K562 (cell line): ENCODE measurements at regions not wholly inside any gene's neighbourhood (a gene's known extent, or its start where the extent isn't known, plus 50 kb on each side); places are given as distances from the start of the nearest gene placed in this dataset.
A peak's percentile ranks its signal among the peaks of the same experiment; 100 is the strongest.

Source experiments
- BRF1 ChIP-seq: IDR thresholded peaks from 3 replicates; pipeline ENCODE4 v1.6.1; 2011; ENCODE audit warnings: borderline replicate concordance, mild to moderate bottlenecking; ENCODE audit not compliant: insufficient read length; ENCODE audit errors: extremely low read depth
- KAT7 ChIP-seq: sonication (generic); formaldehyde crosslinking; IDR thresholded peaks from 2 replicates; pipeline ENCODE4 v1.8.0; 2022; ENCODE audit warnings: missing genetic modification reagents, mild to moderate bottlenecking, borderline replicate concordance
- NR2C1 ChIP-seq, 2 experiments: fragments of 450-650 bp; IDR thresholded peaks; 2 replicates each; pipeline ENCODE4 v1.6.1; 2017; ENCODE audit warnings: mild to moderate bottlenecking in 2 of 2, antibody characterized with exemption in 1 of 2, inconsistent platforms in 1 of 2, missing compliant biosample characterization in 1 of 2, missing genetic modification characterization in 1 of 2
- RNF2 ChIP-seq: sonication (generic); IDR thresholded peaks from 2 replicates; pipeline ENCODE4 v1.6.1; 2016
- SMARCA4 ChIP-seq: fragments of 450-650 bp; IDR thresholded peaks from 2 replicates; pipeline ENCODE4 v1.6.1; 2016
- ZBED1 ChIP-seq: IDR thresholded peaks from 2 replicates; pipeline ENCODE4 v1.6.1; 2014
- ZNF263 ChIP-seq: sonication (generic); formaldehyde crosslinking; IDR thresholded peaks from 2 replicates; pipeline ENCODE4 v1.8.0; 2022; ENCODE audit warnings: mild to moderate bottlenecking, missing genetic modification reagents, borderline replicate concordance
- ZNF347 ChIP-seq: fragments of 450-650 bp; formaldehyde crosslinking; IDR thresholded peaks from 2 replicates; pipeline ENCODE4 v1.4.0; 2020; ENCODE audit warnings: low read depth, mild to moderate bottlenecking, moderate library complexity
- TF ChIP-seq, protein P1 (sequence below): IDR thresholded peaks from 2 replicates; pipeline ENCODE4 v1.6.1; 2011; ENCODE audit warnings: borderline replicate concordance, low read depth, mild to moderate bottlenecking, moderate library complexity, low read length; ENCODE audit not compliant: insufficient read depth, poor library complexity, severe bottlenecking
- TF ChIP-seq, protein P2 (sequence below): sonication (generic); formaldehyde crosslinking; IDR thresholded peaks from 2 replicates; pipeline ENCODE4 v1.8.0; 2022; ENCODE audit warnings: mild to moderate bottlenecking, missing genetic modification reagents
- TF ChIP-seq, protein P3 (sequence below): fragments of 450-650 bp; IDR thresholded peaks from 2 replicates; pipeline ENCODE4 v1.7.0; 2016; ENCODE audit warnings: borderline replicate concordance
- TF ChIP-seq, protein P4 (sequence below): sonication (generic); formaldehyde crosslinking; IDR thresholded peaks from 2 replicates; pipeline ENCODE4 v1.8.0; 2023; ENCODE audit warnings: mild to moderate bottlenecking, missing genetic modification reagents
- TF ChIP-seq, protein P5 (sequence below): sonication (generic); formaldehyde crosslinking; IDR thresholded peaks from 2 replicates; pipeline ENCODE4 v1.8.0; 2022; ENCODE audit warnings: missing genetic modification reagents, mild to moderate bottlenecking, borderline replicate concordance

DNA sequence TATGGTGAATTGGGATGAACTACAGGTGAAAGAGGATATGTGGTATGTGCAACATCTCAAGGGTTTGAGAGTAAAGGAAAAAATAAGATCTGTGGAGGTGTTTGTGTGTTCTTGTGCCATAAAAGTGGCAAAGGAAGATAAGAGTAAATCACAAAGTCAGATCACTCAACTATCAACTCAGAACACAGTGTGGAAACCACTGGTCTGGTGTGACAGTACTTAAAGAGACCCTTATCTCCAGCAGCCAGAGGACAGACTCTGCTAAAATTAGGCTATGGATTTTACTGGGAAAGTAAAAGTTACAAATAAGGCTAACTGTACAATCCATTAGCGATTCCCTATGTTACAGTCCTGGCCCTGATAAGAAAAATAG is 54.0 kb upstream of the PRDM8 start (continued):
- no peak for TF ChIP-seq ZNF347 (CRISPR knock-in tag)
- TF ChIP-seq, protein P1, sequence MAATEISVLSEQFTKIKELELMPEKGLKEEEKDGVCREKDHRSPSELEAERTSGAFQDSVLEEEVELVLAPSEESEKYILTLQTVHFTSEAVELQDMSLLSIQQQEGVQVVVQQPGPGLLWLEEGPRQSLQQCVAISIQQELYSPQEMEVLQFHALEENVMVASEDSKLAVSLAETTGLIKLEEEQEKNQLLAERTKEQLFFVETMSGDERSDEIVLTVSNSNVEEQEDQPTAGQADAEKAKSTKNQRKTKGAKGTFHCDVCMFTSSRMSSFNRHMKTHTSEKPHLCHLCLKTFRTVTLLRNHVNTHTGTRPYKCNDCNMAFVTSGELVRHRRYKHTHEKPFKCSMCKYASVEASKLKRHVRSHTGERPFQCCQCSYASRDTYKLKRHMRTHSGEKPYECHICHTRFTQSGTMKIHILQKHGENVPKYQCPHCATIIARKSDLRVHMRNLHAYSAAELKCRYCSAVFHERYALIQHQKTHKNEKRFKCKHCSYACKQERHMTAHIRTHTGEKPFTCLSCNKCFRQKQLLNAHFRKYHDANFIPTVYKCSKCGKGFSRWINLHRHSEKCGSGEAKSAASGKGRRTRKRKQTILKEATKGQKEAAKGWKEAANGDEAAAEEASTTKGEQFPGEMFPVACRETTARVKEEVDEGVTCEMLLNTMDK: no peak
- TF ChIP-seq ZNF263: no peak
- TF ChIP-seq KAT7 (CRISPR knock-in tag): no peak
- TF ChIP-seq, protein P2, sequence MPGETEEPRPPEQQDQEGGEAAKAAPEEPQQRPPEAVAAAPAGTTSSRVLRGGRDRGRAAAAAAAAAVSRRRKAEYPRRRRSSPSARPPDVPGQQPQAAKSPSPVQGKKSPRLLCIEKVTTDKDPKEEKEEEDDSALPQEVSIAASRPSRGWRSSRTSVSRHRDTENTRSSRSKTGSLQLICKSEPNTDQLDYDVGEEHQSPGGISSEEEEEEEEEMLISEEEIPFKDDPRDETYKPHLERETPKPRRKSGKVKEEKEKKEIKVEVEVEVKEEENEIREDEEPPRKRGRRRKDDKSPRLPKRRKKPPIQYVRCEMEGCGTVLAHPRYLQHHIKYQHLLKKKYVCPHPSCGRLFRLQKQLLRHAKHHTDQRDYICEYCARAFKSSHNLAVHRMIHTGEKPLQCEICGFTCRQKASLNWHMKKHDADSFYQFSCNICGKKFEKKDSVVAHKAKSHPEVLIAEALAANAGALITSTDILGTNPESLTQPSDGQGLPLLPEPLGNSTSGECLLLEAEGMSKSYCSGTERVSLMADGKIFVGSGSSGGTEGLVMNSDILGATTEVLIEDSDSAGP: no peak
- peak; percentile 99 for TF ChIP-seq SMARCA4
- TF ChIP-seq, protein P3, sequence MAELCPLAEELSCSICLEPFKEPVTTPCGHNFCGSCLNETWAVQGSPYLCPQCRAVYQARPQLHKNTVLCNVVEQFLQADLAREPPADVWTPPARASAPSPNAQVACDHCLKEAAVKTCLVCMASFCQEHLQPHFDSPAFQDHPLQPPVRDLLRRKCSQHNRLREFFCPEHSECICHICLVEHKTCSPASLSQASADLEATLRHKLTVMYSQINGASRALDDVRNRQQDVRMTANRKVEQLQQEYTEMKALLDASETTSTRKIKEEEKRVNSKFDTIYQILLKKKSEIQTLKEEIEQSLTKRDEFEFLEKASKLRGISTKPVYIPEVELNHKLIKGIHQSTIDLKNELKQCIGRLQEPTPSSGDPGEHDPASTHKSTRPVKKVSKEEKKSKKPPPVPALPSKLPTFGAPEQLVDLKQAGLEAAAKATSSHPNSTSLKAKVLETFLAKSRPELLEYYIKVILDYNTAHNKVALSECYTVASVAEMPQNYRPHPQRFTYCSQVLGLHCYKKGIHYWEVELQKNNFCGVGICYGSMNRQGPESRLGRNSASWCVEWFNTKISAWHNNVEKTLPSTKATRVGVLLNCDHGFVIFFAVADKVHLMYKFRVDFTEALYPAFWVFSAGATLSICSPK: no peak
- TF ChIP-seq BRF1: no peak
- TF ChIP-seq, protein P4, sequence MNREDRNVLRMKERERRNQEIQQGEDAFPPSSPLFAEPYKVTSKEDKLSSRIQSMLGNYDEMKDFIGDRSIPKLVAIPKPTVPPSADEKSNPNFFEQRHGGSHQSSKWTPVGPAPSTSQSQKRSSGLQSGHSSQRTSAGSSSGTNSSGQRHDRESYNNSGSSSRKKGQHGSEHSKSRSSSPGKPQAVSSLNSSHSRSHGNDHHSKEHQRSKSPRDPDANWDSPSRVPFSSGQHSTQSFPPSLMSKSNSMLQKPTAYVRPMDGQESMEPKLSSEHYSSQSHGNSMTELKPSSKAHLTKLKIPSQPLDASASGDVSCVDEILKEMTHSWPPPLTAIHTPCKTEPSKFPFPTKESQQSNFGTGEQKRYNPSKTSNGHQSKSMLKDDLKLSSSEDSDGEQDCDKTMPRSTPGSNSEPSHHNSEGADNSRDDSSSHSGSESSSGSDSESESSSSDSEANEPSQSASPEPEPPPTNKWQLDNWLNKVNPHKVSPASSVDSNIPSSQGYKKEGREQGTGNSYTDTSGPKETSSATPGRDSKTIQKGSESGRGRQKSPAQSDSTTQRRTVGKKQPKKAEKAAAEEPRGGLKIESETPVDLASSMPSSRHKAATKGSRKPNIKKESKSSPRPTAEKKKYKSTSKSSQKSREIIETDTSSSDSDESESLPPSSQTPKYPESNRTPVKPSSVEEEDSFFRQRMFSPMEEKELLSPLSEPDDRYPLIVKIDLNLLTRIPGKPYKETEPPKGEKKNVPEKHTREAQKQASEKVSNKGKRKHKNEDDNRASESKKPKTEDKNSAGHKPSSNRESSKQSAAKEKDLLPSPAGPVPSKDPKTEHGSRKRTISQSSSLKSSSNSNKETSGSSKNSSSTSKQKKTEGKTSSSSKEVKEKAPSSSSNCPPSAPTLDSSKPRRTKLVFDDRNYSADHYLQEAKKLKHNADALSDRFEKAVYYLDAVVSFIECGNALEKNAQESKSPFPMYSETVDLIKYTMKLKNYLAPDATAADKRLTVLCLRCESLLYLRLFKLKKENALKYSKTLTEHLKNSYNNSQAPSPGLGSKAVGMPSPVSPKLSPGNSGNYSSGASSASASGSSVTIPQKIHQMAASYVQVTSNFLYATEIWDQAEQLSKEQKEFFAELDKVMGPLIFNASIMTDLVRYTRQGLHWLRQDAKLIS (CRISPR knock-in tag): no peak
- TF ChIP-seq, protein P5, sequence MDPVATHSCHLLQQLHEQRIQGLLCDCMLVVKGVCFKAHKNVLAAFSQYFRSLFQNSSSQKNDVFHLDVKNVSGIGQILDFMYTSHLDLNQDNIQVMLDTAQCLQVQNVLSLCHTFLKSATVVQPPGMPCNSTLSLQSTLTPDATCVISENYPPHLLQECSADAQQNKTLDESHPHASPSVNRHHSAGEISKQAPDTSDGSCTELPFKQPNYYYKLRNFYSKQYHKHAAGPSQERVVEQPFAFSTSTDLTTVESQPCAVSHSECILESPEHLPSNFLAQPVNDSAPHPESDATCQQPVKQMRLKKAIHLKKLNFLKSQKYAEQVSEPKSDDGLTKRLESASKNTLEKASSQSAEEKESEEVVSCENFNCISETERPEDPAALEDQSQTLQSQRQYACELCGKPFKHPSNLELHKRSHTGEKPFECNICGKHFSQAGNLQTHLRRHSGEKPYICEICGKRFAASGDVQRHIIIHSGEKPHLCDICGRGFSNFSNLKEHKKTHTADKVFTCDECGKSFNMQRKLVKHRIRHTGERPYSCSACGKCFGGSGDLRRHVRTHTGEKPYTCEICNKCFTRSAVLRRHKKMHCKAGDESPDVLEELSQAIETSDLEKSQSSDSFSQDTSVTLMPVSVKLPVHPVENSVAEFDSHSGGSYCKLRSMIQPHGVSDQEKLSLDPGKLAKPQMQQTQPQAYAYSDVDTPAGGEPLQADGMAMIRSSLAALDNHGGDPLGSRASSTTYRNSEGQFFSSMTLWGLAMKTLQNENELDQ (CRISPR knock-in tag): no peak
- peak; percentile 83 for TF ChIP-seq RNF2
- TF ChIP-seq NR2C1 (IDR thresholded peaks at IDR 0.05): peak; percentile 45; the same call in 1 of the 2 replicates
- TF ChIP-seq NR2C1 (tag; IDR thresholded peaks at IDR 0.05): peak; percentile 50
- TF ChIP-seq ZBED1: peak; percentile 89
